ENCODE measurements at regions not wholly inside any gene's neighbourhood (a gene's known extent, or its start where the extent isn't known, plus 50 kb on each side); places are given as distances from the start of the nearest gene placed in this dataset.

GRCh38 chr5:165573445-165573844 lies 2068.0 kb downstream of the MAT2B start:
- Mint-ChIP-seq H3K4me3 (ENCODE audit: low read depth) (no peak overlapping the region), H3K27ac (no peak overlapping the region), H3K27me3 (no peaks in the 10 kb centered on the region), H3K36me3 (ENCODE audit: insufficient read depth) (no peaks in the 10 kb centered on the region), H3K9me3 (ENCODE audit: low read depth) (peaks cover 9% of the 10 kb centered on the region), H3K4me1 (ENCODE audit: low read depth) (no peaks in the 10 kb centered on the region)
- TF ChIP-seq CTCF (IDR thresholded peaks at IDR 0.05; ENCODE audit: unreplicated experiment), result no peak
- DNase-seq (ENCODE audit: low spot score, unreplicated experiment), result no peak

GRCh38 chr5:165574100-165574499 lies 2068.7 kb downstream of the MAT2B start:
- DNase-seq (ENCODE audit: low spot score, unreplicated experiment), result no peak
- no peak overlapping the region for H3K27ac Mint-ChIP-seq
- H3K36me3 Mint-ChIP-seq (ENCODE audit: insufficient read depth), result no peaks in the 10 kb centered on the region
- no peak for TF ChIP-seq CTCF (IDR thresholded peaks at IDR 0.05; ENCODE audit: unreplicated experiment)
- peaks cover 9% of the 10 kb centered on the region for H3K9me3 Mint-ChIP-seq (ENCODE audit: low read depth)
- no peak overlapping the region for H3K4me3 Mint-ChIP-seq (ENCODE audit: low read depth)
- H3K4me1 Mint-ChIP-seq (ENCODE audit: low read depth), result no peaks in the 10 kb centered on the region
- no peaks in the 10 kb centered on the region for H3K27me3 Mint-ChIP-seq

- H3K9me3 Mint-ChIP-seq (ENCODE audit: low read depth), result no peaks in the 10 kb centered on the region
- H3K4me3 Mint-ChIP-seq (ENCODE audit: low read depth), result no peak overlapping the region
- no peaks in the 10 kb centered on the region for H3K36me3 Mint-ChIP-seq (ENCODE audit: insufficient read depth)
- no peak for TF ChIP-seq CTCF (IDR thresholded peaks at IDR 0.05; ENCODE audit: unreplicated experiment)
- no peaks in the 10 kb centered on the region for H3K27me3 Mint-ChIP-seq
- H3K4me1 Mint-ChIP-seq (ENCODE audit: low read depth), result no peaks in the 10 kb centered on the region
- no peak overlapping the region for H3K27ac Mint-ChIP-seq
- DNase-seq (ENCODE audit: low spot score, unreplicated experiment), result no peak
Measured at GRCh38 chr5:165576678-165577275, 2071.4 kb downstream of the MAT2B start.

- H3K4me3 Mint-ChIP-seq (ENCODE audit: low read depth), result no peak overlapping the region
- no peaks in the 10 kb centered on the region for H3K4me1 Mint-ChIP-seq (ENCODE audit: low read depth)
- no peaks in the 10 kb centered on the region for H3K27me3 Mint-ChIP-seq
- H3K9me3 Mint-ChIP-seq (ENCODE audit: low read depth), result no peaks in the 10 kb centered on the region
- no peak overlapping the region for H3K27ac Mint-ChIP-seq
- DNase-seq (ENCODE audit: low spot score, unreplicated experiment), result no peak
- H3K36me3 Mint-ChIP-seq (ENCODE audit: insufficient read depth), result no peaks in the 10 kb centered on the region
- no peak for TF ChIP-seq CTCF (IDR thresholded peaks at IDR 0.05; ENCODE audit: unreplicated experiment)
Measured at GRCh38 chr5:165579911-165580310, 2074.5 kb downstream of the MAT2B start.

GRCh38 chr5:165594693-165595092 lies 2089.3 kb downstream of the MAT2B start:
- H3K4me1 Mint-ChIP-seq (ENCODE audit: low read depth), result peaks cover 23% of the 10 kb centered on the region
- H3K27ac Mint-ChIP-seq, result no peak overlapping the region
- TF ChIP-seq CTCF (IDR thresholded peaks at IDR 0.05; ENCODE audit: unreplicated experiment), result no peak
- H3K9me3 Mint-ChIP-seq (ENCODE audit: low read depth), result no peaks in the 10 kb centered on the region
- no peaks in the 10 kb centered on the region for H3K27me3 Mint-ChIP-seq
- DNase-seq (ENCODE audit: low spot score, unreplicated experiment), result no peak
- no peaks in the 10 kb centered on the region for H3K36me3 Mint-ChIP-seq (ENCODE audit: insufficient read depth)
- H3K4me3 Mint-ChIP-seq (ENCODE audit: low read depth), result no peak overlapping the region
